Fibroblast of the aortic adventitia (primary cell): ENCODE measurements at regions not wholly inside any gene's neighbourhood (a gene's known extent, or its start where the extent isn't known, plus 50 kb on each side); places are given as distances from the start of the nearest gene placed in this dataset.
A peak's percentile ranks its signal among the peaks of the same experiment; 100 is the strongest.
"Not testable (repeated sequence)": the region's sequence is repeated elsewhere in the genome, so short reads cannot be mapped to it uniquely, and the experiment has no call there.

Source experiments
- DNase-seq: peaks from one replicate; pipeline ENCODE4 v3.0.0-alpha.2; 2010; ENCODE audit warnings: low read depth
- H3K4me3 ChIP-seq: 2 replicates; pipeline ENCODE4 v1.5.1; 2011; ENCODE audit warnings: low read depth, mild to moderate bottlenecking, control low read depth, low read length, moderate library complexity
- CTCF ChIP-seq: IDR thresholded peaks from 2 replicates; pipeline ENCODE4 v1.5.1; 2011; ENCODE audit warnings: mild to moderate bottlenecking, low read length, control low read depth, inconsistent platforms; ENCODE audit not compliant: insufficient read depth

GRCh38 chr17:20926532-20926931 is 116.3 kb downstream of the USP22 start:
- no peak for TF ChIP-seq CTCF
- H3K4me3 ChIP-seq = no peak overlapping the region
- DNase-seq = peak; percentile 55

- DNase-seq = peak; percentile 52
- no peak overlapping the region for H3K4me3 ChIP-seq
- no peak for TF ChIP-seq CTCF
Measured at GRCh38 chr17:20927308-20927977, 115.4 kb downstream of the USP22 start.

GRCh38 chr17:20929334-20929733 is 113.5 kb downstream of the USP22 start:
- no peak overlapping the region for H3K4me3 ChIP-seq
- TF ChIP-seq CTCF = no peak
- DNase-seq = no peak

GRCh38 chr17:20930081-20930760 is 112.6 kb downstream of the USP22 start:
- peak; percentile 37 for DNase-seq
- TF ChIP-seq CTCF = no peak
- no peak overlapping the region for H3K4me3 ChIP-seq

GRCh38 chr17:20933040-20933439 is 109.8 kb downstream of the USP22 start:
- not testable (repeated sequence) for H3K4me3 ChIP-seq, DNase-seq

- TF ChIP-seq CTCF = no peak
- no peak overlapping the region for H3K4me3 ChIP-seq
- peak; percentile 40 for DNase-seq
Measured at GRCh38 chr17:20934288-20934687, 108.5 kb downstream of the USP22 start.

GRCh38 chr17:20935740-20936139 is 107.1 kb downstream of the USP22 start:
- peak; percentile 81 for DNase-seq
- no peak for TF ChIP-seq CTCF
- H3K4me3 ChIP-seq = peak overlapping the region; percentile 23
